ENCODE measurements at regions not wholly inside any gene's neighbourhood (a gene's known extent, or its start where the extent isn't known, plus 50 kb on each side); places are given as distances from the start of the nearest gene placed in this dataset.
"Not testable (repeated sequence)": the region's sequence is repeated elsewhere in the genome, so short reads cannot be mapped to it uniquely, and the experiment has no call there.

DNA sequence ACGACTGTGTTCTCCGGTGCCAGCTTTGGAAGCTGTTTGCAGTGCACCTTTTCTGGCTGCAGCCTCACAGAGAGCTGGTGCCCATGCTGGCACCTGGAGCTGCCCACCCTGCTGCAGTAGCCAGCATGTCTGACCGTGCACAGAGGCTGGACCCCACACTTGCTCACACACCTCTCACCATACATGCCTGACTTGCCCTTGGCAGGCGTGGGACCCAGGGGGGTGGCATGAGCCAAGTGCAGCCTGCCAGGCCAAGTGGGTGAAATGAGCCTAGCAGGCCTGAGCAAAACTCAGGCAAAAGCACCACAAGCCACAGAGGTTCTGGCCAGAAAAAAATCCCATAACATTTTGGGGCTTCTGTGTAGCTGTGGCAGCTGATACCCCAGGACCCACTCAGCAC, 258.8 kb downstream of the XPNPEP1 start:
- DNase-seq (ENCODE audit: low read depth in 3 of 3, low spot score in 2 of 3): no peak

DNA sequence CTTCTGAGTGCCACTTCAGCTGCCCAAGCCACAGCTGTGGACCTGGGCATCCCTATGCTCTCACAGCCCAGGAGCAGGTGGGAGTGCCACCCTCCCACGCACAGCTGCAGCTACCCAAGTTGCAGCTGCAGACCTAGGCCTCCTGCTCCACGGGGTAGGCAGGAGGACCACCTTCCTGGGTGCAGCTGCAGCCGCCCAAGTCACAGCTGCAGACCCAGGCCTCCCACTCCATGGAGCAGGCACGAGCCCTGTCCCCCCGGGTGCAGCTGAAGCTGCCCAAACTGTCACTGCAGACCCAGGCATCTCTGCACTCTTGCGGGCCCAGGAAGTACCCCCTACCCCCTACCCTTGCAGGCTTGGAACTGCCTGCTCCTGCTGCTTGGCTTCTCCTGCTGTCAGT, 260.2 kb downstream of the XPNPEP1 start:
- DNase-seq (ENCODE audit: low read depth in 3 of 3, low spot score in 2 of 3): no peak

DNA sequence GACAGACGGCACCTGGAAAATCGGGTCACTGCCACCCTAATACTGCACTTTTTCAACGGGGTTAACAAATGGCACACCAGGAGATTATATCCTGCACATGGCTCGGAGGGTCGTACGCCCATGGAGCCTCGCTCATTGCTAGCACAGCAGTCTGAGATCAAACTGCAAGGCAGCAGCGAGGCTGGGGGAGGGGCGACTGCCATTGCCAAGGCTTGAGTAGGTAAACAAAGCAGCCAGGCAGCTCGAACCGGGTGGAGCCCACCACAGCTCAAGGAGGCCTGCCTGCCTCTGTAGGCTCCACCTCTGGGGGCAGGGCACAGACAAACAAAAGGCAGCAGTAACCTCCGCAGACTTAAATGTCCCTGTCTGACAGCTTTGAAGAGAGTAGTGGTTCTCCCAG, 270.7 kb downstream of the XPNPEP1 start:
- not testable (repeated sequence) for DNase-seq (ENCODE audit: low read depth in 3 of 3, low spot score in 2 of 3)

DNA sequence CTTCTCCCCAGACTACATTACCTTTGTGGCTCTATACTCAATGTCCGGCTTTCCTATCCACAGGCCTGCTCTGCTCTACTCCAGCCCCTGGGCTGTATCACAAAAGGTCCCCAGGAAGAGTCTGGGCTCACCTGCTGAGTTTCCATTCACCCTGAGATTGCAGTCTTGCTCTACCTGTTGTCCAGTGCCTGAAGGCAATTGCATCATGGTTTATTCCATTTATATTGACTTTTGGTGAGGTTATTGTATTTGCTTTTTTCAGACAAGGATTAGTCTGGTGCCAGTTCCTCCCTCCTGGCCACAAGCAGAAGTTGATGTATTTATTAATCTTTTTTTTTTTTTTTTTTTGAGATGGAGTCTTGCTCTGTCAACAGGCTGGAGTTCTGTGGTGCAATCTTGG, 273.1 kb downstream of the XPNPEP1 start:
- no peak for DNase-seq (ENCODE audit: low read depth in 3 of 3, low spot score in 2 of 3)

DNA sequence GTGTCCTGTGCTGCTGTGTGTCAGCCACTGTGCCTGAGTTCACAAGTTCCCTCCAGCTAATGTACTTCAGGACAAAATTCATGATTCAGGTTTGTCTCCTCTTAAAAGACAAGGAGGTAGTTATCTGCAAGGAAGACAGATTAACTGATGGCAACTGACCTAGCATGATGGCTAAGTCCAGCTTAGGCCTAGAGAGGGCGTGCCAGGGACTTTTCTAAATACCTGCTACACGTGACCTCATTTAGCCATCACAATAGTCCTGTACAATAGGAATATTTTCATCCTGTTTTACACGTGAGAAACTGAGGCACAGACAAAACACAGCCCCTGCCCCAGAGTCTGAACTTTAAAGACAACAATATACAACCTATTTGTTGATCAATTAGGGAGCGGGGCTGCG, 275.7 kb downstream of the XPNPEP1 start:
- DNase-seq (ENCODE audit: low read depth in 3 of 3, low spot score in 2 of 3): no peak

DNA sequence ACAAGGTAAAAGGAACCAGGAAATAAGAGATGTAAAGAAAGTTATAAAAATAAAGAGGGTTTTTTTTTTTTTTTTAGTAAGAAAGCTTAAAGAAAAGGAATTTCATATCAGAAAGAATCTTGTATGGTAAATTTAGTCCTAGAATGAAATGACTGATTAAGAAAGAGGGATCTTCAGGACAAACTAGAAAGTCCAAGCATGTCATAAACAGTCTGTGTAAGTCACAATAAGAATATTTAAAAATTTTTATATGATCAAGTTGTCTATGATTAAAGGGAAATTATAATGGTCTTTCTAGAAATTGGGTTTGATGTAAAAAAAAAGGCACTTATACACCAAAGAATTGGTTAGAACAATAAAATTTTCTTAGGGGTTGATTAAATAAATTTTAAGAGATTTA, 289.5 kb downstream of the XPNPEP1 start:
- no peak for DNase-seq (ENCODE audit: low read depth in 3 of 3, low spot score in 2 of 3)

DNA sequence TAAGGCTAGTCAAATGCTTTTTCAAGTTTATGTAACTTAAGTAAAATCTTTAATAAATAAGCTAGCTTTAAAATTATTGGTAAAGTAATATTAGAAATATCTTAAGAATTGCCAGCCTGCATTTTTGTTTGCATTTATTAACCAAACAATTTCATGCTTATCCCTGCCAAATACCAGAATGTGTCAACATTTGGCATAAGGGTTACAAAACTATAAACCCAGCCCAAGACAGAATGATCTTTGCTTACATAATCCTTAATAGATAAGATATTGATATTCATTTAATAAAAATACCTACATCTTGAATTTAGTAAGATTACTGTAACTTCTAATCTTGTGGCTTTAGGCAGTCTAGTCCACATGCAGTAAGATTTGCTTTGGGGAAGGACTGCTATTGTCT, 290.3 kb downstream of the XPNPEP1 start:
- not testable (repeated sequence) for DNase-seq (ENCODE audit: low read depth in 3 of 3, low spot score in 2 of 3)

DNA sequence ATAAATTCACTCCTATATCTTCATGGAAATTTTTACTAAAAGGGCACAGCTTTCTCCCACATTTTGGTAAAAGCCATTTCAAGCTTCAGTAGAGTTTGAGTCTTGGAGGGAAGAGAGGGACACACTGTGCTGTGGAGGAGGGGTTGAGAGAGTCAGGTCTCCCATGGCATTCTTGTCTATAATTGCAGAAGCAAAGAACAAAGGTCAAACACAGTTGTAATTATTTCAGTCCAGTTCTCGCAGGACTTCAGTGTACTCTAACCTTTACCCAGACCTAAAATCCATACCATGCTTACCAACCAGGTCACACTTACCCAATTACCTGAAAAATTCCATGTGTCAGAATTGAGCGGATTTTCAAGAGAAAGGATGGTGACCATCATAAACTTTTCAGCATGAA, 298.4 kb downstream of the XPNPEP1 start:
- no peak for DNase-seq (ENCODE audit: low read depth in 3 of 3, low spot score in 2 of 3)

DNA sequence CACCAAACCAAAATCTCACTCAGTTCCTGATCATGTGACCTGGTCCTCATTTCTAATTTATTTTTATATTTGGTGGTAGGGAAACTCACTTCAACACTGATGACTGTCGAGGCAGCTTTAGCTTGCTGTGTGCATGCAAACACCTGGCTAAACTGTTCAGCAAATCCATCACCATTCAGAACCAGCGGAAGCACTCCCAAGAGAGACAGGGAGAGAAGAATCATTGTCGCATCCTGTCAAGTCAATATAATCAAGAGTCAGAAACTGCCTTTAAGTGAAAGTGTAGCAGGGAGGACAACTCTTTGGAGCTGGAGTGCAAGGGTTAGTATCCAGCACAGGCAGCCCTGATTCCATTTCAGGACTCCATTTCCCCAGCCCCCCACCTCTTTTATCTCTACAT, 300.7 kb downstream of the XPNPEP1 start:
- DNase-seq (ENCODE audit: low read depth in 3 of 3, low spot score in 2 of 3): no peak

DNA sequence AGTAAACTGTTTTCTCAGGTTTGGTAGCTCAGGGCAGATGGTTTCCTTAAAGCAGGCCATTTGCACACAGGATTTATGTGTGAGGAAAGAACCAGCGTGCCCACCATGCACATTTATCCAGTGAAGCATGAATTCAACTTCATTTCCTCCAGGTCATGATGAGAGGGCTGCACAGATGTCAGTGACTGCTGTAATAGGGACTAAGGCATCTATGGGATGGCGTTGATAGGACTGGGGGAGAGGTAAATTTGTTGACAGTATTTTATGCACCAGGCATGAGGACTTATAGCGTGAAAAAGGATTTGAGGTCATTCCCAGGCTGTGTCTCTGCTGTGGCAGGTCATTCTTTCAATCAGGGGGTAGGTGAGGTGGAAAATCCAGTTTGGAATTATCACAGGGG, 302.9 kb downstream of the XPNPEP1 start:
- DNase-seq (ENCODE audit: low read depth in 3 of 3, low spot score in 2 of 3): no peak

DNA sequence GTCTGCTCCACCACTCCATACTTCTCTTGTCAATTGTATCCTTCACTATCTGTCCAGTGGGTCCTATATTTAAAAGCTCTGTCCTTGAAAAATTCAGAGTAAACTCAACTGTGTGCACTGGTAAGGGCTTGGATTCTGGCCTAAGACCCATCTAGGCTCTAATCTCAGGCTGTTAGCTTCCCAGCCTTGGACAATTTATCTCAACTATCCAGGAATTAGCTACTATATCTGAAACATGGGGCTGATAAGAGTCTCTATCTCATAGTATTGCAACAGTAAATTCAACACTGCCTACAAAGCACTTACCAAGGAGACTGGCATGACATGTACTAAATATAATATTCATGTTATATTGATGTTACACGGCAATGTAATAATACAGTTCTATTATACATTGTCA, 303.4 kb downstream of the XPNPEP1 start:
- no peak for DNase-seq (ENCODE audit: low read depth in 3 of 3, low spot score in 2 of 3)

DNA sequence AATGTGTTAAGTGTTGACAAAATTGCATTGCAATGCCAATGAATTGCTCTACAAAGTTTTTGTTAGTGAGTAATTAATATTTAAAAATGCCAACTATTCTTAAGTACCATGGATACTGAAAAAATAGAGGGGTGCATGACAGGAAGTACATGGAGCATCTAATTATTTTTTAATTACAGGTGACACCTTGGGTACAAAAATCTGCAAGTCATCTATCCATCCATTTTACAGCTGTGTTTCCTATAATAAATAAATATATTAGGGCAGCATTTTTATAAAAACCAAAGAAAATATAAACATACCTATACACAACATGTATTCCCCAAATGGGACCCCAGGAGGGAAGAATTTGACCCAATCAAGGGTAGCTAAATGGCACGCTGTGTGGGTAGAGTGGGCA, 304.6 kb downstream of the XPNPEP1 start:
- DNase-seq (ENCODE audit: low read depth in 3 of 3, low spot score in 2 of 3): no peak

DNA sequence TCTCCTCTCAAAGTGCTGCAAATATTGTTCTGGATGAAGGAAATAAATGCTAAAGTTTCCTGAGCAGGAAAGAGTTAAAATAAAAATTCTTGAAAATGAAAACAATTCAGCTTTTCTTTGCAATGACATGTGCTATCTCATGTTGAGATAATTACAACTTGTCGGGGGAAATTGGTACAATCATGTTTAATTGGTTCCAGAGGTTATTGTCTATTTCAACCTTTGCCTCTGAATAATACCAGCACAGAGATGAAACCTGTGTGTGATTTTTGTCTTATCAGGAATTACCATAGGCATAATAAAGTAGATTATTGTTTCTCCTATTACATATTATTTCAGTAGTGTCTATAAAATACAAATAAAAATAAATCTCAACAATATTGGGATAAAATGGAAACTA, 305.0 kb downstream of the XPNPEP1 start:
- DNase-seq (ENCODE audit: low read depth in 3 of 3, low spot score in 2 of 3): no peak

DNA sequence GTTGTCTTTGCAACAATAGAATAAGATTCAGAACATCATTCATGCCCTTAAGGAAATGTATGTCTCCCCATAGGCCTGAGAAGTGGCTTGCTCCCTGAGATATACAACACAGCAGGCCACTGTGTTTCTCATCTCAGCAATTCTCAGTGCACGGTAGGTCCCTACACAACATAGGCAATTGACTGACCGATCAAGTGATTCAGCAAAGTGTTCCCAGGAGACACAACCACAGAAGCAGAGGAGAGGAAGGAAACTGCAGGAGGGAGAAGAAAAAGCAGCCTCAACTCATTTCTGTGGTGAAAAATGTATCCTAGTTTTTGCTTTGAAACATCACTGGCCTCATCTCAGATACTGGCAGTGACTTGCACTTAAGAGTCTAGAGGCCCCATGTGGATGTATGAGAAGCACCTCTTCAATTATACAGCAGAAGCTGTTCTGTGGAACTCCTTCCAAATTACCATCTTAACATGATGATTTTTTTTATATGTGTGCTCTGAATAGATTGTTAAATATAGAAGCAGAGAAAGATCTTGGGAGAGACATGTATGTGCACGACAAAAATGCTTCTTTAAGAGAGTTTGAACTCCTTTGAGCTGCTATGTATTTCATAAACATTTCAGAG, 306.8 kb downstream of the XPNPEP1 start:
- DNase-seq (ENCODE audit: low read depth in 3 of 3, low spot score in 2 of 3): no peak

DNA sequence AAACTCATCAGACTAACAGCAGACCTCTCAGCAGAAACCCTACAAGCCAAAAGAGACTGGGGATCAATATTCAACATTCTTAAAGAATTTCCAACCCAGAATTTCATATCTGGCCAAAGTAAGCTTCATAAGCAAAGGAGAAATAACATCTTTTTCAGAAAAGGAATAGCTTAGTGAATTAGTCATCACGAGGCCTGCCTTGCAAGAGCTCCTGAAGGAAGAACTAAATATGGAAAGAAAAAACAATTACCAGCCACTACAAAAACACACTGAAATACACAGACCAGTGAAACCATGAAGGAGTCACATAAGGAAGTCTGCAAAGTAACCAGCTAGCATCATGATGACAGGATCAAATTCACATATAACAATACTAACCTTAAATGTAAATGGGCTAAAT, 328.0 kb downstream of the XPNPEP1 start:
- not testable (repeated sequence) for DNase-seq (ENCODE audit: low read depth in 3 of 3, low spot score in 2 of 3)

DNA sequence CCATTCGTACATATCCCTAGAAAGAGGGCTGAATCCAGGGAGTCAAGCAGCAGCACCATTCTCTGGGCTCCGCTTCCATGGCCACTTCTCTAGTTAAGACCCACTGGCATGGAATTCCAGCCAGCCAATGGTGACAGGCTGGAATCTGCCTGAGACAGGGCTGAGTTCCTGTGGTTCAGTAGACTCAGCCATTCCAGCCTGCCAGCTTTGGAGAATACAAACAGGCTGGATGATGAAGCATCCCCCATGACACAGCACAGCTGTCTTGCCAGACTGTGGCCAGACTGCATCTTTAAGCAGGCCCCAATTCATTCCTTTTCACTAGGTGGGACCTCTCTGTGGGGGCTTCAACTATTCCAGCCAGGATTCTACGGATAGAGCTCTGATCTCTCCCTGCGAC, 329.6 kb downstream of the XPNPEP1 start:
- DNase-seq (ENCODE audit: low read depth in 3 of 3, low spot score in 2 of 3): no peak

DNA sequence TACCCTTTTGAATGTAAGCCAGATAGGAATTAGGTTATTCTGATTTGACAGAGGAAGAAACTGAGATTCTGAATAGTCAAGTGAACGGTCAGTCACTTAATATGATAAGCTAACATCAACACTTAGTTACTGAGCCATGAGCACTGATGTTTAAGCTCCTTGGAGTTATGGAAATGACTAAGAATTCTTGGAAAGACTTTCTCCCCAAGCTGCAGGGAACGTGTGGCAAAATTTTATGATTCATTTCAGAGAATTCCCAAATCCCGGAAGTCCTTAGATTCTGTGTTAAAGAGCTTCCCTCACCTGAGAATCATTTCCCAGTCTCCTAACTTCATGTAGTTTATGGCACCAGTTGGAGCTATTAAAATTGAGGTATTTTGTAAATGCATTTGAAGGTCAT, 330.9 kb downstream of the XPNPEP1 start:
- no peak for DNase-seq (ENCODE audit: low read depth in 3 of 3, low spot score in 2 of 3)

DNA sequence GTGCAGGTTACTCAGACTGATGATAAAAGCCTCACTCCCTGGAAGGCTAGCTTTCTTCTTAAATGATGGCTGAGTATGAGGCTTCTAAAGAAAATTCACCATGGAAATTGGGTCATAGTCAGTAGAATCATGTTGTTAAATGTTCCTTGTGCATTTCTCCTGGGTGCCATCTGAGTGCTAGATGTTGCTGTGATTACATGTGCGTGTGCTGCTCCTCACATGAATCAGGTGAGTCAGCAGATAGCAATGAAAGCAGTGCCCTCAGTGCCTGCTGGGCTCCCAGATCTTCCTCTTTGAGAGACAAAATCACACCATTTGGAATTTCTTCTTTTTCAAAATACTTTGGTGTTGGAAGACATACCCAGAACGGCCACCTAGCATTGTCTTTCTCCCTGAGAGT, 331.7 kb downstream of the XPNPEP1 start:
- no peak for DNase-seq (ENCODE audit: low read depth in 3 of 3, low spot score in 2 of 3)

DNA sequence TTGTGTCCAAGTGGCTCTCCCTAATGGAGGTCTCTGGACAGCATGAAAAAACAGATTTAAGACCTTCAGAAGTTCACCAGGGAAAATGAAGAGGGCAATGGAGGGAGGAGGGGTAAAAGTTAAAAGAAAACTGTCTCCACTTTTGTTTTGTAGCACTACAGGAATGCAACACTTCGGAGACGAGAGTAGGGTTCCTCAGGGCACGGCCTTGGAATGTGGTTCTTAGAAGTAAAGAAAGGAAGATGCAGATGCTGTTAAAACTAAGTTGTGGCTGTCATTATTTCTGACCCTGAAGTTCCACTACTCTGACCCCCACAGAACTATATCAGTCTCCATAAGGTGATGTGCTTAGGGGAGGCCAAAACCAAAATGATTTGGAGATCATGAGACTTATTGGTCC, 335.1 kb downstream of the XPNPEP1 start:
- DNase-seq (ENCODE audit: low read depth in 3 of 3, low spot score in 2 of 3): no peak

DNA sequence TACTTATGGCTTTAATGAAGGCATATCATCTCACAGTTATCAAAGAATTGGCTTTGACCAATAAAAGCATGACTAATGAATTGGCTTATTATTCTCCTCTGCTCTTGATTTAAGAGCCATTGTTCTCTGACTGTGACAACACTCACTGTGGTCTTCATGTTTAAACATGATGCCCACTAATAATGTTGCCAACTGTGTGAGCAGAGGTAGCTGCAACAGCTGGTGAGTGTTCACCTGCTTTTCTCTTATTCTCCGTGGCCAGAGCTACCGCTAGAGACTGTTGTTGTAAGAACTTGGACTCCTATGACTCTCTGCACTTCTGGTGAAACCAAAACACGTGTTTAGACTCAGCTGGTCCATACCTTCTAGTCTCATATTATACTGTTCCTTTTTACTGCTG, 335.9 kb downstream of the XPNPEP1 start:
- DNase-seq (ENCODE audit: low read depth in 3 of 3, low spot score in 2 of 3): no peak

DNA sequence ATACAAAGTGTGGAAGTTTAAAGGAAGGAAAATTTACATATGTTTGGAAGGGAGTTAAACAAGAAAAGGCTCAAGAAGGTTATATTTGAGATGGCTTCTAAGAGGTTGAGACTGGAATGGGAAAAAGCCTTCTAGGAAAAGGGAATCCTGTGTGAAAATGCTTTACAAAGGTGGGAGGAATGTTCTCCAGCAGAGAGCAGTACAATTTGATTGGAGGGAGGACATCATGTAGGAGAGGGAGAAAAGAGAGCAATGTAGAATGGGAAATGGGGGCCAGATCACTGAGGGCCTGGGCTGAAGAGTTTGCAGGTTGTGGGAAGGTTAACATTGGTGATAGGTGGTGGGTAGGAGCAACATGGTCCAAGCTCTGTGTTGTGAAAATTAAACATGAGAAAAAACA, 366.9 kb downstream of the XPNPEP1 start:
- no peak for DNase-seq (ENCODE audit: low read depth in 3 of 3, low spot score in 2 of 3)

DNA sequence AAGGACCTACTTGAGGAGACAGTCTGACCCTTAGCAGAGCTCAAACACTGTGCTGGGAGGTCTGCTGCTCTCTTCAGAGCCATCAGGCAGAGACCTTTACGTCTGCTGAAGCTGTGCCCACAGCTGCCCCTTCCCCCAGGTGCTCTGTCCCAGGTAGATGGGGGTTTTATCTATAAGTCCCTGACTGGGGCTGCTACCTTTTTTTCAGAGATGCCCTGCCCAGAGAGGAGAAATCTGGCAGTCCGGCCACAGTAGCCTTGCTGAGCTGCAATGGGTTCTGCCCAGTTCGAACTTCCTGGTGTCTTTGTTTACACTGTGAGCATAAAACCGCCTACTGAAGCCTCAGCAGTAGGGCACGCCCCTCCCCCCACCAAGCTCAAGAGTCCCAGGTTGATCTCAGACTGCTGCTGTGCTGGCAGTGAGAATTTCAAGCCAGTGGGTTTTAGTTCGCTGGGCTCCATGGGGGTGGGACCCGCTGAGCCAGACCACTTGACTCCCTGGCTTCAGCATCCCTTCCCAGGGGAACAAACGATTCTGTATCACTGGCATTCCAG, 381.2 kb downstream of the XPNPEP1 start:
- not testable (repeated sequence) for DNase-seq (ENCODE audit: low read depth in 3 of 3, low spot score in 2 of 3)

DNA sequence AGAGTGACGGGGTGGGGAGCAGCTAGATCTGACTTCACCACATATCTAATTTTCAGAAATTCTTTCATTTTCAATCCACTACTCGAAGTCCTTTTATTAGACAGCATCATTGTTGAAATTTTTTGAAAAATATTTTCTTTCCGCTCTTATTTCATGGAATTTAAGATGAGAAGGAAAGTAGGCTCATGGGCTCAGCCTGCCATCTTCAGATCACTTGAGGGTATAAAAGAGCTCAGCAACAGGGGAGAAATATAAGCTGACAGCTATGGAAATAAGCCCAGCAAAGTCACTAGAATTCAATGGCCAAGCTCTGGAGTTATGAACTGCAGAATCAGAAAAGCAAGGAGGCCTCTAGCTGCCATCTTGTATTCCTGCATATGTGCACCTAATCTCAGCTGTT, 389.1 kb downstream of the XPNPEP1 start:
- DNase-seq (ENCODE audit: low read depth in 3 of 3, low spot score in 2 of 3): no peak

All from right renal cortex interstitium (tissue), 3 donors.